AG20443 (cell line): ENCODE measurements at regions not wholly inside any gene's neighbourhood (a gene's known extent, or its start where the extent isn't known, plus 50 kb on each side); places are given as distances from the start of the nearest gene placed in this dataset.

Source experiments
- DNase-seq: peaks from one replicate; pipeline ENCODE4 v3.0.0; 2012; ENCODE audit warnings: low spot score, mixed read lengths

GRCh38 chr13:75050419-75051046 lies 431.4 kb downstream of the TBC1D4 start:
- peak; percentile 15 for DNase-seq

- DNase-seq, result no peak
Observed at GRCh38 chr13:75049735-75050335, 432.1 kb downstream of the TBC1D4 start.

GRCh38 chr13:75042807-75043206 lies 439.2 kb downstream of the TBC1D4 start:
- DNase-seq, result no peak

GRCh38 chr13:75038393-75039113 lies 443.4 kb downstream of the TBC1D4 start:
- no peak for DNase-seq

- peak; percentile 16 for DNase-seq
Observed at GRCh38 chr13:75025956-75026355, 456.0 kb downstream of the TBC1D4 start.

GRCh38 chr13:75024602-75025001 lies 457.4 kb downstream of the TBC1D4 start:
- DNase-seq, result no peak

- DNase-seq, result no peak
Observed at GRCh38 chr13:75023609-75024008, 458.4 kb downstream of the TBC1D4 start.

GRCh38 chr13:75021151-75021550 lies 460.8 kb downstream of the TBC1D4 start:
- no peak for DNase-seq

GRCh38 chr13:75016225-75016624 lies 465.7 kb downstream of the TBC1D4 start:
- DNase-seq, result no peak

- no peak for DNase-seq
Observed at GRCh38 chr13:75013818-75014217, 468.2 kb downstream of the TBC1D4 start.

GRCh38 chr13:75010941-75011340 lies 471.0 kb downstream of the TBC1D4 start:
- DNase-seq, result no peak

GRCh38 chr13:75008926-75009325 lies 473.0 kb downstream of the TBC1D4 start:
- DNase-seq, result no peak

GRCh38 chr13:74990992-74991391 lies 491.0 kb downstream of the TBC1D4 start:
- DNase-seq, result no peak

- no peak for DNase-seq
Observed at GRCh38 chr13:74987124-74987690, 494.8 kb downstream of the TBC1D4 start.

GRCh38 chr13:74986609-74987008 lies 495.4 kb downstream of the TBC1D4 start:
- no peak for DNase-seq

- DNase-seq, result no peak
Observed at GRCh38 chr13:74979703-74980102, 502.3 kb downstream of the TBC1D4 start.

- no peak for DNase-seq
Observed at GRCh38 chr13:74978591-74978990, 503.4 kb downstream of the TBC1D4 start.

GRCh38 chr13:74977498-74977897 lies 504.5 kb downstream of the TBC1D4 start:
- DNase-seq, result no peak

- DNase-seq, result no peak
Observed at GRCh38 chr13:74975111-74975510, 506.9 kb downstream of the TBC1D4 start.

- DNase-seq, result no peak
Observed at GRCh38 chr13:74973935-74974879, 507.8 kb downstream of the TBC1D4 start.

- no peak for DNase-seq
Observed at GRCh38 chr13:74969419-74969818, 512.5 kb downstream of the TBC1D4 start.
